ENCODE measurements at regions not wholly inside any gene's neighbourhood (a gene's known extent, or its start where the extent isn't known, plus 50 kb on each side); places are given as distances from the start of the nearest gene placed in this dataset.
A peak's percentile ranks its signal among the peaks of the same experiment; 100 is the strongest.

GRCh38 chr6:146909376-146909775 is 294.8 kb upstream of the STXBP5 start:
- H3K4me3 ChIP-seq (ENCODE audit: low read depth, low read length) = no peak overlapping the region

GRCh38 chr6:146909886-146910285 is 294.3 kb upstream of the STXBP5 start:
- TF ChIP-seq CTCF (IDR thresholded peaks at IDR 0.05; ENCODE audit: low read depth, low read length) = no peak

More at GRCh38 chr6:146909376-146909775, 294.8 kb upstream of the STXBP5 start:
- TF ChIP-seq CTCF (IDR thresholded peaks at IDR 0.05; ENCODE audit: low read depth, low read length) = no peak

GRCh38 chr6:146910611-146911010 is 293.6 kb upstream of the STXBP5 start:
- H3K4me3 ChIP-seq (ENCODE audit: low read depth, low read length) = no peak overlapping the region
- no peak for TF ChIP-seq CTCF (IDR thresholded peaks at IDR 0.05; ENCODE audit: low read depth, low read length)

More at GRCh38 chr6:146909886-146910285, 294.3 kb upstream of the STXBP5 start:
- H3K4me3 ChIP-seq (ENCODE audit: low read depth, low read length) = no peak overlapping the region

GRCh38 chr6:146911635-146912215 is 292.5 kb upstream of the STXBP5 start:
- H3K4me3 ChIP-seq (ENCODE audit: low read depth, low read length) = no peak overlapping the region
- TF ChIP-seq CTCF (IDR thresholded peaks at IDR 0.05; ENCODE audit: low read depth, low read length) = no peak

GRCh38 chr6:146912730-146913685 is 291.2 kb upstream of the STXBP5 start:
- TF ChIP-seq CTCF (IDR thresholded peaks at IDR 0.05; ENCODE audit: low read depth, low read length) = no peak
- H3K4me3 ChIP-seq (ENCODE audit: low read depth, low read length) = peak overlapping the region; percentile 28

GRCh38 chr6:146913842-146914488 is 290.3 kb upstream of the STXBP5 start:
- TF ChIP-seq CTCF (IDR thresholded peaks at IDR 0.05; ENCODE audit: low read depth, low read length) = no peak
- peak overlapping the region; percentile 54 for H3K4me3 ChIP-seq (ENCODE audit: low read depth, low read length)

All from WI38 (cell line).